GM12892 (cell line): ENCODE measurements at regions not wholly inside any gene's neighbourhood (a gene's known extent, or its start where the extent isn't known, plus 50 kb on each side); places are given as distances from the start of the nearest gene placed in this dataset.

Experiments used
- POLR2A ChIP-seq: IDR thresholded peaks from 2 replicates; pipeline ENCODE4 v1.6.1; 2011; ENCODE audit warnings: low read depth, low read length, control low read depth
- POLR2AphosphoS5 ChIP-seq: IDR thresholded peaks from 2 replicates; pipeline ENCODE4 v1.6.1; 2011; ENCODE audit warnings: low read depth, low read length, control low read depth
- TAF1 ChIP-seq: IDR thresholded peaks from 2 replicates; pipeline ENCODE4 v1.6.1; 2011; ENCODE audit warnings: low read depth, mild to moderate bottlenecking, control low read depth, low read length, borderline replicate concordance

DNA sequence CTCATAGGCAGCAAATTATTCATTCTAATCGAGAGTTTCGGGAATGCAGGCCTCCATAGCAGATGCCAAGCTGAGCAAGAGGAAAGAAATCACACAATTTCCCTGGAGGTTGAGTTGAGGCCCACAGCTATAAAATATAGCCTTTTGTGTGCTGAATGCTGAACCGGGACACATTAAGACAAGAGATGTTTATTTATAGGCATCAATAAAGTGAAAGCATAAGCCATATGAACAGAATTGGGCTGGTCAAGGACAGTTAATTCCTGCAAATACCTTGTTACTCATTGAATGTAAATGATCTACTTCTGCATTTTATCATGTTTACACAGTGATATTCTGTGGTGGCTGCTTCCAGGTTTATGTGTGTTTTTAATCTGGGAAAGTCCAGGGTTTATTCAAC lies 461.7 kb downstream of the KLF12 start:
- TF ChIP-seq POLR2A (no peak), TAF1 (no peak), POLR2AphosphoS5 (no peak)
